ENCODE measurements at regions not wholly inside any gene's neighbourhood (a gene's known extent, or its start where the extent isn't known, plus 50 kb on each side); places are given as distances from the start of the nearest gene placed in this dataset.

DNA sequence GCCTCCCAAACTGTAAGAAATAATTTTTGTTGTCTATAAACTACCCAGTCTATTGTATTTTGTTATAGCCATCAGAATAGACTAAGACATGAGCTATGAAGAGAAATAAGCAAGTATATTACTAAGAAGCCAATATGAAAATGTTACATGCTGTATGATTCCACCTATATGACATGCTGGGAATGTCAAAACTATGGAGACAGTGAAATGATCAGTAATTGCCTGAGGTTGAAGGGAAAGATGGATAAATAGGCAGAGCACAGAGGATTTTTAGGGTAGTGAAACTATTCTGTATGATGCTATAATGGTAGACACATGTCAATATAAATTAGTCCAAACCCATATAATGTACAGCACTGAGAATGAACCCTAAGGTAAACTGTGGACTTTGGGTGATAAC, 261.3 kb upstream of the PCDH15 start:
- no peaks in the 10 kb centered on the region for H3K36me3 ChIP-seq
- H3K4me1 ChIP-seq = no peaks in the 10 kb centered on the region
- TF ChIP-seq EP300 (IDR thresholded peaks at IDR 0.05) (no peak), POLR2A (IDR thresholded peaks at IDR 0.05; ENCODE audit: low read depth) (no peak), POLR2AphosphoS5 (IDR thresholded peaks at IDR 0.05) (no peak)
- TF ChIP-seq, protein P1, sequence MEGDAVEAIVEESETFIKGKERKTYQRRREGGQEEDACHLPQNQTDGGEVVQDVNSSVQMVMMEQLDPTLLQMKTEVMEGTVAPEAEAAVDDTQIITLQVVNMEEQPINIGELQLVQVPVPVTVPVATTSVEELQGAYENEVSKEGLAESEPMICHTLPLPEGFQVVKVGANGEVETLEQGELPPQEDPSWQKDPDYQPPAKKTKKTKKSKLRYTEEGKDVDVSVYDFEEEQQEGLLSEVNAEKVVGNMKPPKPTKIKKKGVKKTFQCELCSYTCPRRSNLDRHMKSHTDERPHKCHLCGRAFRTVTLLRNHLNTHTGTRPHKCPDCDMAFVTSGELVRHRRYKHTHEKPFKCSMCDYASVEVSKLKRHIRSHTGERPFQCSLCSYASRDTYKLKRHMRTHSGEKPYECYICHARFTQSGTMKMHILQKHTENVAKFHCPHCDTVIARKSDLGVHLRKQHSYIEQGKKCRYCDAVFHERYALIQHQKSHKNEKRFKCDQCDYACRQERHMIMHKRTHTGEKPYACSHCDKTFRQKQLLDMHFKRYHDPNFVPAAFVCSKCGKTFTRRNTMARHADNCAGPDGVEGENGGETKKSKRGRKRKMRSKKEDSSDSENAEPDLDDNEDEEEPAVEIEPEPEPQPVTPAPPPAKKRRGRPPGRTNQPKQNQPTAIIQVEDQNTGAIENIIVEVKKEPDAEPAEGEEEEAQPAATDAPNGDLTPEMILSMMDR (IDR thresholded peaks at IDR 0.05) = no peak
- no peak overlapping the region for H3K27ac ChIP-seq (replicated peaks in 1 of 4)
- no peaks in the 10 kb centered on the region for H3K27me3 ChIP-seq
- no peak overlapping the region for H3K4me3 ChIP-seq
- intact Hi-C loops (cut with DNase I) = no loop called here
- no peak for DNase-seq (ENCODE audit: extremely low spot score)
- no peaks in the 10 kb centered on the region for H3K9me3 ChIP-seq

DNA sequence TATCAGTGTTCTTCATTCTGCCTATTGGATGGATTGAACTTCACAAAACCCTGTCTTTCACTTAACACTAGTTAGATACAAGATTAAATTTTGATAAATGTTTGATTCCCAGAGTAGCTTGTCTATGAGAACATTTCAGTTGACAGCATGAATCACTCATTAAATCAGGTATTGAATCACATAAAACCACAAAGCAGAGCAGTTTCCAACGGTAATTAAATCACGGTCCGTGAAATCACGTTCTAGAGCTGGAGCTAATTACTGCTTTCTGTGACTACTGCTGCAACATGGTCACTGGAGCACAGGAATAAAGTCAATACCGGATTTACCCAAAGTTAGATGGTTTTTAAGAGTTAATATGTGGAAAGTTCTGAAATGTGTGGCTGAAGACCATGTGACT, 257.8 kb upstream of the PCDH15 start:
- H3K4me1 ChIP-seq = no peaks in the 10 kb centered on the region
- DNase-seq (ENCODE audit: extremely low spot score) = no peak
- no peaks in the 10 kb centered on the region for H3K9me3 ChIP-seq
- no peaks in the 10 kb centered on the region for H3K27me3 ChIP-seq
- WGBS = 95% methylated on average over 5 of the region's 5 CpGs
- no peak for TF ChIP-seq EP300 (IDR thresholded peaks at IDR 0.05)
- no peak for TF ChIP-seq POLR2A (IDR thresholded peaks at IDR 0.05; ENCODE audit: low read depth)
- TF ChIP-seq POLR2AphosphoS5 (IDR thresholded peaks at IDR 0.05) = no peak
- TF ChIP-seq, protein P1 (IDR thresholded peaks at IDR 0.05) = no peak
- no peak overlapping the region for H3K27ac ChIP-seq (replicated peaks in 1 of 4)
- intact Hi-C loops (cut with DNase I) = no loop called here
- no peaks in the 10 kb centered on the region for H3K36me3 ChIP-seq
- H3K4me3 ChIP-seq = no peak overlapping the region

DNA sequence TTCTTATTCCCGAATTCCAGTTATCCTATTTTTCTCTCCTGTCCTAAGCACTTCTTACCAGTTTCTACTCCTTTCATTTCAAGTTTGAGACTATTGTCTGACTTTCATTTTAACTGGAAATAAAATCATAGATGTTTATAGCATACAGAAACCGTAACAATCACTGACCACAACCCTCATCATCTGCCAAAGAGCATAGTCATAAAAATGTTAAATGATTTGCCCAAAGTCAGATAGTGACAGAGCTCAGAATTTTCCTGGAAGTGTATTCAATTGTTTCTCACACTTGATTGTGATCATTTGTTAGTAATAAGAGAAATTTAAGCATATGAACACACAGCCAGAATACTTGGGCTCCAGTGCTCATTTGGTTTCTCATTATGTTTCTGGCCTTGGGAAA, 250.5 kb upstream of the PCDH15 start:
- no peaks in the 10 kb centered on the region for H3K36me3 ChIP-seq
- intact Hi-C loops (cut with DNase I) = no loop called here
- WGBS = 79% methylated on average over 2 of the region's 2 CpGs
- H3K27ac ChIP-seq (replicated peaks in 1 of 4) = no peak overlapping the region
- H3K9me3 ChIP-seq = no peaks in the 10 kb centered on the region
- TF ChIP-seq POLR2A (IDR thresholded peaks at IDR 0.05; ENCODE audit: low read depth) = no peak
- TF ChIP-seq POLR2AphosphoS5 (IDR thresholded peaks at IDR 0.05) = no peak
- TF ChIP-seq EP300 (IDR thresholded peaks at IDR 0.05) = no peak
- TF ChIP-seq, protein P1 (IDR thresholded peaks at IDR 0.05) = no peak
- no peaks in the 10 kb centered on the region for H3K4me1 ChIP-seq
- DNase-seq (ENCODE audit: extremely low spot score) = no peak
- H3K4me3 ChIP-seq = no peak overlapping the region
- H3K27me3 ChIP-seq = no peaks in the 10 kb centered on the region

DNA sequence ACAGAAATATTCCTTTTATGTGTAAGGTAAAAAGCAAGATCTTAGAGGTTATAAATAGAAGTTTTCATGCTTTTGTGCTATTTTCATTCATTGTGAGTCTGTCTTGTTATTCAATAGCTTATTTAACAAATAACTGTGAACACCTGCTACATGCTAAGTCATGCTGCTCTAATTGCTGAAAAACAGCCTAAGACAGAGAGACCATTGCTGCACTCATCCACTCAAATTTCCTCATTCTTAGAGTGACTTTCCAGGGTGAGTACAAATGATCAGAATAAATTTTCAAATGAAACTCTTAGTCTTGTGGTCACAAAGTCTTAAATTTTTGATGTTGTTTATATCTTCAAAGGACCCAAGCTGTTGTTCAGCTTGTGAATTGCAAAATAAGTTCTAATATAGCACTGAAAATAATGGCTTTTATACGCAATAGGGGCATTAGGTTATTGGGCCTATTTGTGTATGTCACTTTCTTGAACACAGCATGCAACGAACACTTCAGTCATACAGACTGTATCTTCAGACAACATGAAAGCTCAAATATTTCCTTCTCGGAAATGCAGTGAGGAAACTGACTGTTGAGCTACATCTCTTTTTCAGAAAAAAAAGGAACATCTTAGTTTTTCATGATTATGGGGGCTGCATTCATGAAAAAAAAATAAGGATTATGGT, 247.9 kb upstream of the PCDH15 start:
- WGBS = 69% methylated on average over 3 of the region's 3 CpGs
- TF ChIP-seq, protein P1 (IDR thresholded peaks at IDR 0.05) = no peak
- TF ChIP-seq POLR2A (IDR thresholded peaks at IDR 0.05; ENCODE audit: low read depth) (no peak), EP300 (IDR thresholded peaks at IDR 0.05) (no peak), POLR2AphosphoS5 (IDR thresholded peaks at IDR 0.05) (no peak)
- Histone ChIP-seq H3K27me3 (no peaks in the 10 kb centered on the region), H3K36me3 (no peaks in the 10 kb centered on the region), H3K4me1 (no peaks in the 10 kb centered on the region), H3K4me3 (no peak overlapping the region), H3K9me3 (no peaks in the 10 kb centered on the region), H3K27ac (replicated peaks in 1 of 4) (no peak overlapping the region)
- intact Hi-C loops (cut with DNase I) = no loop called here
- DNase-seq (ENCODE audit: extremely low spot score) = no peak

DNA sequence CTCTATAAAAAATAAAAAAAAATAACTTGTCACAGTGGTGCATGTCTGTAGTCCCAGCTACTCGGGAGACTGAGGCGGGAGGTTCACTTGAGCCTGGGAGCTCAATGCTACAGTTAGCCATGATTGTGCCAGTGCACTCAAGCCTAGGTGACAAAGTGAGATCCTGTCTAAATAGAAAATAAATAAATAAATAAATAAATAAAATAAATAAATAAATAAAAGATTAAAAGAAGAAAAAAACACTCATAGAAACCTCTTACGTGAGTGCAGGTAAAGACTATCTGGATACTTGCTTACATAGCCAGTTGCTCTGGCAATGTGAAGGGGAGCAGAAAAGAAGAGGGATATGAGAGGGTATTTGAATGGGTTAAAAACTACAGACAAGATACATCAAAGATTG, 242.5 kb upstream of the PCDH15 start:
- H3K36me3 ChIP-seq = no peaks in the 10 kb centered on the region
- H3K27me3 ChIP-seq = no peaks in the 10 kb centered on the region
- no peak for DNase-seq (ENCODE audit: extremely low spot score)

More for the DNA sequence above, 242.5 kb upstream of the PCDH15 start:
- TF ChIP-seq EP300 (IDR thresholded peaks at IDR 0.05) = no peak
- TF ChIP-seq POLR2A (IDR thresholded peaks at IDR 0.05; ENCODE audit: low read depth) = no peak
- TF ChIP-seq POLR2AphosphoS5 (IDR thresholded peaks at IDR 0.05) = no peak
- TF ChIP-seq, protein P1 (IDR thresholded peaks at IDR 0.05) = no peak
- no peak overlapping the region for H3K4me3 ChIP-seq
- no peaks in the 10 kb centered on the region for H3K4me1 ChIP-seq
- H3K27ac ChIP-seq (replicated peaks in 1 of 4) = no peak overlapping the region
- intact Hi-C loops (cut with DNase I) = no loop called here
- 93% methylated on average over 3 of the region's 3 CpGs for WGBS
- H3K9me3 ChIP-seq = no peaks in the 10 kb centered on the region
